ENCODE measurements at regions not wholly inside any gene's neighbourhood (a gene's known extent, or its start where the extent isn't known, plus 50 kb on each side); places are given as distances from the start of the nearest gene placed in this dataset.

DNA sequence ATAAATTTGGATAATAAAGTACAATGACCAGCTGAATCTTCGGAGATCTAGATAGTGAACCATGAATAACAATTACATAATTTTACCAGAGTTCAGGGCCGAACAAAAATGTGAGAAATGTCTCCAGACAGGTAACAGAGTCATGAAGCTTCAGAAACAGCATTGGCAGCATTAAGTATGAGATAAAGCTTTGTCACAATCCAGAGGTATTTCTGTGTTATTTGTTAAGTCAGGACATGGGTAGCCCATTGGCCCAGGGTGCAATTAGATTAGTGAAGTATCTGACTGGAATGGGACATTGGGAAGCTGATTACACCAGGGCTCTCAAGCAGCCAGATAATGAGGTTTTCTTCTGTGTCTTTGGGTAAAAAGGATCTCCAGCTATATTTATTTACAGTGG lies 184.2 kb upstream of the PPP1R3A start:
- TF ChIP-seq POLR2A (IDR thresholded peaks at IDR 0.05) = no peak
- TF ChIP-seq, protein P1, sequence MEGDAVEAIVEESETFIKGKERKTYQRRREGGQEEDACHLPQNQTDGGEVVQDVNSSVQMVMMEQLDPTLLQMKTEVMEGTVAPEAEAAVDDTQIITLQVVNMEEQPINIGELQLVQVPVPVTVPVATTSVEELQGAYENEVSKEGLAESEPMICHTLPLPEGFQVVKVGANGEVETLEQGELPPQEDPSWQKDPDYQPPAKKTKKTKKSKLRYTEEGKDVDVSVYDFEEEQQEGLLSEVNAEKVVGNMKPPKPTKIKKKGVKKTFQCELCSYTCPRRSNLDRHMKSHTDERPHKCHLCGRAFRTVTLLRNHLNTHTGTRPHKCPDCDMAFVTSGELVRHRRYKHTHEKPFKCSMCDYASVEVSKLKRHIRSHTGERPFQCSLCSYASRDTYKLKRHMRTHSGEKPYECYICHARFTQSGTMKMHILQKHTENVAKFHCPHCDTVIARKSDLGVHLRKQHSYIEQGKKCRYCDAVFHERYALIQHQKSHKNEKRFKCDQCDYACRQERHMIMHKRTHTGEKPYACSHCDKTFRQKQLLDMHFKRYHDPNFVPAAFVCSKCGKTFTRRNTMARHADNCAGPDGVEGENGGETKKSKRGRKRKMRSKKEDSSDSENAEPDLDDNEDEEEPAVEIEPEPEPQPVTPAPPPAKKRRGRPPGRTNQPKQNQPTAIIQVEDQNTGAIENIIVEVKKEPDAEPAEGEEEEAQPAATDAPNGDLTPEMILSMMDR (IDR thresholded peaks at IDR 0.05) = no peak

All from adrenal gland (tissue), 5 donors.